Renal cortex interstitium (tissue), 11 donors: ENCODE measurements at regions not wholly inside any gene's neighbourhood (a gene's known extent, or its start where the extent isn't known, plus 50 kb on each side); places are given as distances from the start of the nearest gene placed in this dataset.
A peak's percentile ranks its signal among the peaks of the same experiment; 100 is the strongest.
"Not testable (repeated sequence)": the region's sequence is repeated elsewhere in the genome, so short reads cannot be mapped to it uniquely, and the experiment has no call there.

Experiments
- DNase-seq, 11 donors: peaks; one replicate each; pipeline ENCODE4 v3.0.0-alpha.2; 2013; ENCODE audit warnings: low read depth in 9 of 11, low spot score in 4 of 11; ENCODE audit errors: extremely low read depth in 1 of 11

DNA sequence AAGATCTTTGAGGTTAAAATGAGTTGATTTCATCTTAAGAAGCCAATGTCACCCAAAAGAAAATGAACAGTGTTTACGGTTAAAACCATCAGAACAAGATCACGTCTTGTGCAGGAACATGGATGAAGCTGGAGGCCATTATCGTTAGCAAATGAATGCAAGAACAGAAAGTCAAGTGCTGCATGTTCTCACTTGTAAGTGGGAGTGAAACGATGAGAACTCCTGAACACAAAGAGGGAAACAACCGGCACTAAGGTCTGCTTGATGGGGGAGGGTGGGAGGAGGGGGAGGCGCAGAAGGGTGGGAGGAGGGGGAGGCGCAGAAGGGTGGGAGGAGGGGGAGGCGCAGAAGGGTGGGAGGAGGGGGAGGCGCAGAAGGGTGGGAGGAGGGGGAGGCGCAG lies 214.8 kb upstream of the PRKCQ start:
- not testable (repeated sequence) for DNase-seq

DNA sequence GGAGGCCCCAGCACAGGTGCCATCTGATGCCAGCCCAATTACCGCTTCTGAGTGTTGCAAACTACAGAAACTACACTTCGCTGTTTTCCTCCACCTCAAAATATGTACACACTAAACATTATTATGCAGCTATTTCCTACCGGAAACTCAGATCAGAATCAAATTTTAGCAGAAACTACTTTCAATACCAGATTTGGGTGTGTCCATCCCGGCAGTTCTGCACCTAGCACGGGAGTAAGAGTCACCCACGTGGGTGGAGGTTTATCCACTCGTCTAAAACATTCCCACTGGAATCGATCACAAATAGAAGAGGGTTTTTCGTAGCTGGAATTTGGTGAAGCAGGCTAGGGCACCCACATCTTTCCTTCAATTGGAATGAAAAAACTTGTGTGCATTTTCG lies 214.4 kb upstream of the PRKCQ start:
- DNase-seq = no peak

DNA sequence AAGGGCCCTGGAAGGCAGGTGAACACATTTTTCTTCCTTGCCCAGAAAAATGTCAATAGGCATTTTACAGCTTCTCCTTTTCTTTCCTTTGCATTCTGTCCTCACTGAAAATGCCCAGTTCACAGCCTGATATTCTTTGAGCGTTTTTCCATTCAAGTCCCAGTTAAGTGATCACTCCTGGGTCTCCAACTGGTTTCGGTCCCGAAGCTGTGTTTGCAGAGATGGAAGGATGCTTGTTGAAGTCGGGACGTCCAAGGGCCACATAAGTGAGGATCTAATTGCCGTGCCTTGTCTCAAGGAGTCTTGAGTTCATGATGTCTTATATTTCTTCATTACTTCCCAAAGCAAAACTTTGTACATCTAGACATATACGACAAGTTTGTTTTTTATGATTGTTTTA lies 208.7 kb upstream of the PRKCQ start:
- peak in 2 of 11 donors; percentile 7 to 12 for DNase-seq

DNA sequence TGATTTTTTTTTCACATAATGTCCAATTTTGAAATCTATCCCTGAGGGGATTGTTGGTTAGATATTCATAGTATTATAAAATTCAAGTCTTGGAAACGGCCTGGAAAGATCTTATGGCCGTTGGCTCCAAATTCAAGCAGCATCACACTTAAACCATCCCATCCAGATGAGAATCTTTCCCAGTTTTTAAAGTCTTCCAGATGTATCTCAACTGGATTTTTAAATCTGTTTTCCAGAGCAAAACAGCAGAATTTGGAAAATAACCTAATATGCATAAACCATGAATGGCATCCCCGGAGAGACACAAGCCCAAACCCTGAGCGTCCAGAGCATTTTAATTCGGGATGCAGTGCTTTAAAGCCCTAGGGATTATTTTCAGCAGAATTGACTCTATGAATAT lies 208.2 kb upstream of the PRKCQ start:
- DNase-seq = no peak

DNA sequence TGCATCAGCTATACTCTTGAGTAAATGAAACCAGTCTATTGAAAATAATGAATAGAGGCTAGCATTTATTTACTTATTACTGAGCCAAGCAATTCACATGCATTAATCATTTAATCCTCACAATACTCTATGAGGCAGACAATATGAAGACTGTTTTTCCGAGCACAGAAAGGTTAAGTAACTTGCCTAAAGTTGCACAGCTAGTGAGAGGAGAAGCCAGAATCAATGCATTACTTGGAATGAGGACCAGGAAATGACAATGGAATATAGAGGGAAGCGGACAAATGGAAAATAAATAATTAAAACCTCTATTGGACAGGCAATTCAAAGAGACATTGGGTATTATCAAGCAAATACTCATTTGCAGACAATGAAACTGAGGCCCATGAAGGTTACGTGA lies 207.6 kb upstream of the PRKCQ start:
- no peak for DNase-seq

DNA sequence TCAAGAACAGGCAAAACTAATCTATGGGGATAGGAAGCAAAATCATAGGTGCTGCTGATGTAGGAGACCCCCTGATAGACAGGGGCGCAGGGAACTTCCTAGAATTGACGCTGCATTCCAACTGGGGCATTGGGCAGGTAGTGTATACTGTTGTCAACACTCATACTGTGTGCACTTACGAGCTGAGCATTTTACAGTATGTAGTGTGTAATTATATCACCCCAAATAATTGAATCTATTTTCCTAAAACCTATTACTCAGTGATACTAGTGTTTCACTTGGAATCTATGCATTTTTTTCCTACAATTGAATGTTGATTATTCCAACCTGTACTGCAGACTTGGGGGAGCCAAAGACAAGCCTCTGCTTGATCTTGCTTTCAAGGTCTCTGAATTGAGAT lies 207.0 kb upstream of the PRKCQ start:
- no peak for DNase-seq

DNA sequence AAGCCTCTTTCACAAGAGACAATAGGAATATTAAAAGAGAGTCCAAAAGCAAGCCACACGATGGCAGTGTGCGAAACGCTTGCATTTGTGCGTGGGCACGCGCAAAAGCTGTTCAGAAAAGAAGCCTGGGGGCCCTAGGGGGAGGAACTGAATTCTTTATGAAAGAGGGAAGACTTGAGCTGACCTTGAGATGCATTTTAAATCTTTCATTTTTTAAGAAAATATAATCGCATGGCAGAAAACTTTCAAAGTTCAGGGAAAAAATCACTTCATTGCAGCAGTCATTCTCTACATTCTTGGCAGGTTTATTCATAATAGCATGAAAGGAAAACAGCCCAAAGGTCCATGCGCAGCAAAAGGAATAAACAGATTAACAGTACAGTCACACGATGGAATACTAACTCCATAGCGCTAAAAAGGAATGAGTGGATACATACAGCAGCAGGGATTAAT lies 206.5 kb upstream of the PRKCQ start:
- DNase-seq = peak in 10 of 11 donors; percentile 18 to 52 (median 32)

DNA sequence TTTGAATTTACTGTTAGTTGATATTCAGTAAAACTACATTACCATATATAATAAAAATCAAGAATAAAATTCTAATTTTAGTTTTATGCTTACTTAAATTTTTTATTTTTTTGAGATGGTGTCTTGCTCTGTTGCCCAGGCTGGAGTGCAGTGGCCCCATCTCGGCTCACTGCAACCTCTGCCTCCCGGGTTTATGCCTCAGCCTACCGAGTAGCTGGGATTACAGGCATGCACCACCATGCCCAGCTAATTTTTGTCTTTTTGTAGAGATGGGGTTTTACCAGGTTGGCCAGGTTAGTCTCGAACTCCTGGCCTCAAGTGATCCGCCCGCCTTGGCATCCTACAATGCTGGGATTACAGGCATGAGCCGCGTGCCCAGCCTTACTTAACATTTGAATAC lies 204.4 kb upstream of the PRKCQ start:
- DNase-seq = not testable (repeated sequence)

DNA sequence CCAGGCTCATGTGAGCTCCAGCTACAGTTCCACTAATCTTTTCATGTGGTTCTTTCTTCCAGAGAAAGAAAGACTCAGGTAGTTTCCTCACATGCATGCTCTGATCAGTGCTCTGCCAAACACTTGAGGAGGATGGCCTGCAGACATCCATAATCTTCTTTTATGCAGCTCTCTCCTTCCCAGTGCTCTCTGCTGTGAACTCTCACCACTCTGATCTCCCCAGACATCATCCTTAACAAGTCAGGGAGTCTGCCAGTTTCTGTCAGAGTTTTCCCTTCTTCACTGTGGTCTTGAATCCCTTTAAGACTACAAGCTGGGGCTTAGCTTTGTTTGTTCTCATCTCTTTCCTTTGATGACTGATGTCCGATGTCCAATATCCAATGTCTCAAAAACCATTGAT lies 203.4 kb upstream of the PRKCQ start:
- no peak for DNase-seq

DNA sequence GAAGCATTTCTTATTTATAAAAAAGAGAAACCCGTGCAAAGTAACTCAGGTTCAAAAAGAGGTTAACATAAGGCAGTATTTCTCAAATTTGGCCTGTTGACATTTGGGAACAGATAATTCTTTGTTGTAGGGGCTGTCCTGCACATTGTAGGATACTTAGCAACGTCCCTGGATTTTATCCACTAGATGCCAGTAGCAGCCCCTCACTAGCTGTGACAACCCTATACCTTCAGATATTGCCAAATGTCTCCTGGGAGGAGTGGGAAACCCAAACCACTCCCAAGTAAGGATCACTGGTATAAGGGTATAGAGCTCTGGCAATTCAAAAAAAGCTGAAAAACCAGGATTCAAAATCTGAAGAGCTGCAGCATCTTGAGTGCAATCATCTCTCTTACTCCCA lies 202.3 kb upstream of the PRKCQ start:
- no peak for DNase-seq

DNA sequence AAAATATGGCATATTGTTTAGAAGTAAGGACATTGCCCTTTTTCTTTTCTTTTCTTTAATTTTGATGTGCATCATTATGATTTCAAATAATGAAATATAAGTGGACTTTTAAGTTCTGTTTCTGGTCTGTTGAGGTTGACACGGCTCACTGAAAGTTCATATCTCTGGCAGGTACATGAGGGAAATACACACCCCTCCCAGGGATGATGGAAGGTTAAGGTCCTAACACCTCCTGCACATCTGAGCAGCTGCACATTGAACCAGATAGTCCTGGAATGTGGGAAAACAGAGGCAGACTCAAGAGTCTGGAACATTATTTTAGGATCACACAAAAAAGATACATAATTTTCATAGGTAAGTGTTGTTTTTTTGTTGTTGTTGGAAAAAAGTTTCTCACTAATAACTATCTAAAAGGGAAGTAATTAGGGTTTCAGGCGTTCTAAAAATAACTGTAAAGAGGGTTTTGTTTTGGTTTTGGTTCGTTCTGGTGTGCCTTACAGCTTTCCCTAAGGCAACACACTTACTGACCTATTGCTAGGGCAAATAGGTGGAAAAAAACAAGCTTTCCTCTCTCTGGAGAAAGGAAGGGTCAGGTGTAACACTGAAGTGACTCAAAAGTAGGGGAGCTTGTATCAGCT lies 201.2 kb upstream of the PRKCQ start:
- no peak for DNase-seq

DNA sequence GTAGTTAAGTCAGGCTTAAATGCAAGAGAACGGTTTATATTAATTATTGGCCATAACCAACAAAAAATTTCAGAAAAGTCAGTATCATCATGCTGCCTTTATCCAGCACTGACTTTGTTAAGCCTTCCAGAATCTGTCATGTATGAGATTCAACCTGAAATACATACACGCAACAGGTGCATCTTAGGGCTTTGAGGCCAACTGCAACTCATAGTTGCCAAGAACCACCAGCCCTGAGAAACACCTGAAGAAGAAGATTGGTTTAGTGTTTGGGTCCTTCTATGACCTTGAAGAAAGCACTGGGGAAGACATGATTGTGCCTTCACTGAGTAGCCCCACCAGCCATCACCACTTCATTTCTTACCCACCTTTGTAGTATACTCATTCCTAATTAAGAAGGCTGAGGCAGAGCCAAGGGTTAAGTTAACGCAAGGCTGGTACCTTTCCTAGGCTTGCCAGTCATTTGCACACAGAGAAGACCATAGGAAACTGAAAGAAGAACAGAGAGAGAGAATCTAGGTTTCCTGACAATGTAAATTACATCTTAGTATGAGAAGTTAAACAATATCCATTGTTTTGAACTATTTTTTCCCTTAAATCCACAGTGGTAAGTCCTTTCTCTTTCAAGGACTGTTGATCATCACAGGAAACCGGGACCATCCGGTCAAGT lies 200.1 kb upstream of the PRKCQ start:
- DNase-seq = no peak

DNA sequence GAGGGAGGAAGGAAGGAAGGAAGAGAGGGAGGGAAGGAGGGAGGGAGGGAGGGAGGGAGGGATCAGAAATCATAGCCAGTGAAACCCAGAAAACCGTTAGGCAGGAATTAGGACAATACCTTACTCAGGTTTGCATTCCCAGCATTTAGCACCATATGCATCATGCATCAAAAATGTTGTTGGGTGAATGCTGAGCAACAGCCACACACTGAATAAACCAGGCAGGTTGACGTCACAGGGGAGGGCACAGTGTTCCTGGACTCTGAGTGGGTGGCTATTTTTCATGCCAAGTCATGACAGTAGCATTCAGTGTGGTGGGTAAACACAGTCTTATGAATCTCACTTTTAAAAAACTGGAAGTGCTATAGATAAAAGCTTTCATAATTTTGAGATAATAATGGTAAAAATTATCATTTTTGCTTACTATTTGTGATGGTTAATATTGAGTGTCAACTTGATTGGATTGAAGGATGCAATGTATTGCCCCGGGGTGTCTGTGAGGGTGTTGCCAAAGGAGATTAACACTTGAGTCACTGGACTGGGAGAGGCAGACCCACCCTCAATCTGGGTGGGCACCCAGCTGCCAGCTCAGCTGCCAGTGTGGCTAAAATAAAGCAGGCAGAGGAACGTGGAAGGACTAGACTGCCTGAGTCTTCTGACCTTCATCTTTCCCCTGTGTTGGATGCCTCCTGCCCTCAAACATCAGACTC lies 199.1 kb upstream of the PRKCQ start:
- DNase-seq = no peak

DNA sequence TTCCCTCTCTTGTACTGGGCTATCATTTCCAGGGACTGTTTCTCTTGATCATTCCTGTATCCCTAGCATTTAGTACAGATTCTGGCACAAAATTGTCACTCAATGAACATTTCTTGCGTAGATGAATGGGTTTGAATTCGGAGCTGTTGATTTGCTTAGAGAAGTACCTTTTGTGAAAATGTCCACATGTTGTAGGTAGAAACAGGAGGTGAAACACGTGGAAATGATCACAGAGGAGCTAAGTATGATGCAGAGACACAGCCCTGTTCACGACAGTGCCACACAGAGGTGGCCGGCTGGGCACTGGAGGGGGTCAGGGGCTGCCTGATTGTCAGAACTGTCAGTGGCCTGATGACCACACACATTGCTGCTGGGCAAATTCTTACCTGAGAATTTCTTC lies 196.1 kb upstream of the PRKCQ start:
- no peak for DNase-seq

DNA sequence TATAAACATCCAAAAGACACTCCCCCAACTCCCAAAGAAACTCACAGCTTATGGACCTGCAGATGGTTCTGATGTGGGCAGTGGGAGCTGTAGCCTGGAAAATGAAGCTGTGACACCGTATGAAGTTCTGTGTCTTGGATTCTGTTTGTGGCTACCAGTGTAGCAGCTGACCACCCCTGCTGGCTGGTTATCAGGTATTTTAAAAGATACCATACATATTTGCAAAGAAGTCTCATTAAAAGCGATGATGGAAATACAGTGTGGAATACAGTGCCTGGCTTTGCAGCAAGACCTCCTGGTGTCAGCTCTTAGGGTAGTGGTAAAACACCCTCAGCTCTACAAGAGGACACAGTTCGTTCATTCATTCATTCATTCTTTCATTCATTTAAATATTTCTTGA lies 194.3 kb upstream of the PRKCQ start:
- no peak for DNase-seq

DNA sequence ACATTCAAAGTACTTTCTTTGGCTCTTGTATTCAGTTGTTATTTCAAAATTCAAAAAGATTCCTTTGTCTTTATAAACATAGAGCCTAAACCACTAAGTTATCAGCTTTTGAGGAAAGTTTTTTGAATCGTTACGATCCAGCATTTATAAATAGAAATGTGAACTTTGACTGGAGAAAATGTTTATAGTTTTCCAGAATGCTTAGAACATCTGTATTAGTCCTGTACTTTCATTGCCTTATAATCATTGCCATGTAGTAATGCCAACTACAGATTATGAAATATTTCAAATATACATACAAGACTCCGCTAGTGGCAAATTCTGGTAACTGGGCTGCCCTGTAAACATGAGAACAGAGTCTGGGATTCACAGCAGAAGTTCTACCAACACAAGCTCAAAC lies 191.3 kb upstream of the PRKCQ start:
- DNase-seq = no peak

DNA sequence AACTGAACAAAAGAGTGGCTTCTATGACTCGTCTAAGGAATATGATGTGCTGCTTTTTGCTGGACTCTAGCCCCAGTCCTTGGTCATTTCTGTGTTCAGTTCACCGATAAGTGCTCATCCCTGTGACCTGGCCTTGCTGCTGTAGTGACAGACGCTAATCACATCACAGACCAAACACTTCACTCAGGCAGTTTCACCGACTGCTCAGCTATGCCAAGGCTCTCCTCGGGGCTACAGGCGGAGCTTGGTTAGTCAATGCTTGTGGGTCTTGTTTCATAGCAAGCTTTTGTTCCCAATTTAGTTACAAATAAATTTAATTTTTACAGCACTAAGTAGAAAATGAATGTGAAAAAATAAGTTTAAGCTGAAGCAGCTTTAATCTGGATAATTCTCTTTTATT lies 190.8 kb upstream of the PRKCQ start:
- DNase-seq = no peak

DNA sequence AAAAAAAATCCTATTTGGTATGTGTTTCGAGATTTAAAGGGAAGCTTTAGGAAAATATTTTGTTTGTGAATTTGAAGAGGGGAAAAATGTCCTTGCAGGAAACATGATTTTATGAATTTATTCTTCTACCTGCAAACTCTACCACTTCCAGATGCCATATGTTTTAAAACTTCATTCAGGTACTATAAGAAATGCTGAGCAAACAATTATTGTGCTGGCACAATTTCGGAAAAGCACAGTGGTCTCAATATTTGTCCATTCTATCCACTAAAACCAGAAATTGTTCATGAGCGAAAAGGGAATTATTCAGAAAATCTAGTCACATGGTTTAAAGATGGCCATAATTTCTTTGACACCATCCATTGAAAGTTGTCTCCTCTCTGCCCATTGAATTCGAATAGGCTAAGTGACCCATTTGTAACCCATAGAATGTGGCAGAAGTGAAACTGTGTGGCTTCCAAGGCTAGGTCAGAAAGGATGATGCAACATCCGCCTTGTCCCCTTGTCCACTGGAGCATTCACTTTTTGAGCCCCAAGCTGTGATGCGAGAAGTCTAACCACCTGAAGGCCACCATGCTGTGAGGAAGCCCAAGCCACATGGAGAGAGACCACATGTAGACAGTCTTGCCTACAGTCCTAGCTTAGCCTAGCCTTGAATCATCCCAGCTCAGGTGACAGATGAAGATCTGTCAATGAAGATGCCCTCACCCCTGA lies 189.8 kb upstream of the PRKCQ start:
- DNase-seq = no peak

DNA sequence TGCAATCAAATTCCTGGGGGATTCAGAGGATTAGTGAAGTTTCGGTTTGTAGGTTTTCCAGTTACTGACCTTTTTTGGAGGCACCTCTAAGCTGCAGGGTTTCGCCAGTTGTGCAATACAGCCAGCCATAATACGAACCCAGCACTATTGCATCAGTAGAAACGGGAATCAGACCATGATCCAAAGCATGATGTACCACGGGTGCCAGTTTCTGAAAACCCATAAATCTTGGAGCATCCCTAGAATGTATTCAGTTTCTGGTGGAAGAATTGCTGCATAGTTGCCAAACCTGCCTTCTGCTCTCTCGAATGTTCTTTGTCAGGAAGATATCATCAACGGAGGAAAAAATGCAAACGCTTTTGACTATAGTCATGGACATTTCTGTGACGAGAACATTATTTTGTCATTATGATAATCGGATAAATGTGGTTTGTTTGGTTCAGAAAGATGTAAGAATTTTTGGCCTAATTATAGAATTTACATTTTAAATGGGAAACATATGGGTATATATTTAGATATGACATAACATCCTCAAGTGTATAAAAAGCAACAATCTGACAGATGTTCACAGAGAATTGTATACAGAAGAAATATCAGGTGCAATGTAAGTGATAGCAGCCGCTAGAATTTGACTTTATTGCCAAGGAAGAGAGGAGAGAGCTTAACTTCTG lies 186.2 kb upstream of the PRKCQ start:
- no peak for DNase-seq
